ENCODE measurements at regions not wholly inside any gene's neighbourhood (a gene's known extent, or its start where the extent isn't known, plus 50 kb on each side); places are given as distances from the start of the nearest gene placed in this dataset.
A peak's percentile ranks its signal among the peaks of the same experiment; 100 is the strongest.
"Not testable (repeated sequence)": the region's sequence is repeated elsewhere in the genome, so short reads cannot be mapped to it uniquely, and the experiment has no call there.

GRCh38 chr19:21608571-21608970 is 103.2 kb downstream of the ZNF429 start:
- TF ChIP-seq POLR2A (IDR thresholded peaks at IDR 0.05) (no peak), EP300 (IDR thresholded peaks at IDR 0.05) (no peak)
- intact Hi-C loops (cut with DNase I; ENCODE audit: low total_unique reads): no loop called here
- 44 to 79% (median 58%) methylated on average over 2 of the region's 2 CpGs for WGBS, 5 donors

GRCh38 chr19:21607449-21607848 is 102.0 kb downstream of the ZNF429 start:
- 67 to 79% (median 71%) methylated on average over 4 of the region's 4 CpGs for WGBS, 5 donors
- Histone ChIP-seq H3K9me3 (peaks cover 0 to 3% (median 0%) of the 10 kb centered on the region in 4 donors), H3K27me3 (no peaks in the 10 kb centered on the region), H3K27ac (no peak overlapping the region), H3K36me3 (no peaks in the 10 kb centered on the region), H3K4me1 (peaks cover 11 to 32% (median 22%) of the 10 kb centered on the region in 4 donors), H3K4me3 (no peak overlapping the region)
- DNase-seq: no peak
- intact Hi-C loops (cut with DNase I; ENCODE audit: low total_unique reads): no loop called here
- no peak for TF ChIP-seq EP300 (IDR thresholded peaks at IDR 0.05)
- TF ChIP-seq CTCF (IDR thresholded peaks at IDR 0.05): no peak
- no peak for TF ChIP-seq POLR2AphosphoS5 (IDR thresholded peaks at IDR 0.05)
- no peak for TF ChIP-seq POLR2A (IDR thresholded peaks at IDR 0.05)

More at GRCh38 chr19:21608571-21608970, 103.2 kb downstream of the ZNF429 start:
- DNase-seq: no peak
- peaks cover 0 to 3% (median 0%) of the 10 kb centered on the region in 4 donors for H3K9me3 ChIP-seq
- no peaks in the 10 kb centered on the region for H3K27me3 ChIP-seq
- H3K4me3 ChIP-seq: no peak overlapping the region
- H3K36me3 ChIP-seq: no peaks in the 10 kb centered on the region
- peaks cover 11 to 21% (median 16%) of the 10 kb centered on the region in 4 donors for H3K4me1 ChIP-seq
- H3K27ac ChIP-seq: no peak overlapping the region

- H3K27me3 ChIP-seq; H3K36me3 ChIP-seq; H3K27ac ChIP-seq; H3K4me3 ChIP-seq; H3K9me3 ChIP-seq; intact Hi-C loops (cut with DNase I; ENCODE audit: low total_unique reads); DNase-seq: not testable (repeated sequence)
- WGBS, 5 donors: 81 to 98% (median 90%) methylated on average over 15 to 25 of the region's 31 CpGs
- H3K4me1 ChIP-seq: peaks cover 11 to 35% (median 23%) of the 10 kb centered on the region in 4 donors
Measured at GRCh38 chr19:21607011-21607410, 101.6 kb downstream of the ZNF429 start.

- H3K4me3 ChIP-seq; H3K27me3 ChIP-seq; DNase-seq; H3K27ac ChIP-seq; H3K9me3 ChIP-seq; intact Hi-C loops (cut with DNase I; ENCODE audit: low total_unique reads); H3K36me3 ChIP-seq: not testable (repeated sequence)
- peaks cover 11 to 35% (median 23%) of the 10 kb centered on the region in 4 donors for H3K4me1 ChIP-seq
- WGBS, 5 donors: 79 to 96% (median 87%) methylated on average over 2 to 5 of the region's 5 CpGs
Measured at GRCh38 chr19:21606326-21606725, 100.9 kb downstream of the ZNF429 start.

- Histone ChIP-seq H3K36me3 (no peaks in the 10 kb centered on the region), H3K4me3 (peak overlapping the region; percentile 50 to 58 (median 52)), H3K4me1 (peaks cover 11 to 35% (median 23%) of the 10 kb centered on the region in 4 donors), H3K27ac (peak overlapping the region; percentile 47 to 88 (median 69)), H3K9me3 (peaks cover 0 to 3% (median 0%) of the 10 kb centered on the region in 4 donors), H3K27me3 (no peaks in the 10 kb centered on the region)
- DNase-seq: peak in 1 of 2 donors; percentile 47
- TF ChIP-seq CTCF (IDR thresholded peaks at IDR 0.05) (no peak), POLR2A (IDR thresholded peaks at IDR 0.05) (no peak), EP300 (IDR thresholded peaks at IDR 0.05) (no peak)
- intact Hi-C loops (cut with DNase I; ENCODE audit: low total_unique reads): no loop called here
- WGBS, 5 donors: 10 to 30% (median 16%) methylated on average over 8 of the region's 8 CpGs
Measured at GRCh38 chr19:21604951-21605476, 99.6 kb downstream of the ZNF429 start.
